NCI-H1105 (cell line): ENCODE measurements at regions not wholly inside any gene's neighbourhood (a gene's known extent, or its start where the extent isn't known, plus 50 kb on each side); places are given as distances from the start of the nearest gene placed in this dataset.

ENCODE experiments used
- DNase-seq: peaks from one replicate; lab custom pipeline; 2025; lab: John Stamatoyannopoulos, UW

- no peak for DNase-seq
Observed at GRCh38 chr11:28679795-28680468, 571.7 kb downstream of the METTL15 start.

GRCh38 chr11:28677721-28678120 is 569.5 kb downstream of the METTL15 start:
- no peak for DNase-seq

- no peak for DNase-seq
Observed at GRCh38 chr11:28675183-28675582, 567.0 kb downstream of the METTL15 start.

GRCh38 chr11:28674433-28675103 is 566.4 kb downstream of the METTL15 start:
- DNase-seq: no peak

- no peak for DNase-seq
Observed at GRCh38 chr11:28673691-28674432, 565.7 kb downstream of the METTL15 start.

GRCh38 chr11:28671274-28671673 is 563.1 kb downstream of the METTL15 start:
- no peak for DNase-seq

GRCh38 chr11:28666632-28667031 is 558.4 kb downstream of the METTL15 start:
- no peak for DNase-seq

GRCh38 chr11:28659716-28660348 is 551.6 kb downstream of the METTL15 start:
- no peak for DNase-seq

GRCh38 chr11:28657378-28658030 is 549.3 kb downstream of the METTL15 start:
- DNase-seq: no peak

- DNase-seq: no peak
Observed at GRCh38 chr11:28654191-28654590, 546.0 kb downstream of the METTL15 start.

- no peak for DNase-seq
Observed at GRCh38 chr11:28649922-28650321, 541.7 kb downstream of the METTL15 start.

- DNase-seq: no peak
Observed at GRCh38 chr11:28636566-28636965, 528.4 kb downstream of the METTL15 start.

- DNase-seq: no peak
Observed at GRCh38 chr11:28636033-28636432, 527.8 kb downstream of the METTL15 start.

GRCh38 chr11:28632338-28632737 is 524.1 kb downstream of the METTL15 start:
- no peak for DNase-seq

- peak; percentile 17 for DNase-seq
Observed at GRCh38 chr11:28631148-28631547, 523.0 kb downstream of the METTL15 start.

GRCh38 chr11:28629235-28629634 is 521.0 kb downstream of the METTL15 start:
- DNase-seq: no peak

- DNase-seq: no peak
Observed at GRCh38 chr11:28628412-28628811, 520.2 kb downstream of the METTL15 start.

- peak; percentile 57 for DNase-seq
Observed at GRCh38 chr11:28627690-28628255, 519.6 kb downstream of the METTL15 start.

GRCh38 chr11:28625532-28625931 is 517.3 kb downstream of the METTL15 start:
- DNase-seq: no peak

GRCh38 chr11:28621753-28622152 is 513.6 kb downstream of the METTL15 start:
- no peak for DNase-seq

- DNase-seq: no peak
Observed at GRCh38 chr11:28619846-28620540, 511.8 kb downstream of the METTL15 start.
